SJCRH30 (cell line): ENCODE measurements at regions not wholly inside any gene's neighbourhood (a gene's known extent, or its start where the extent isn't known, plus 50 kb on each side); places are given as distances from the start of the nearest gene placed in this dataset.

Source experiments
- DNase-seq, 2 experiments: peaks; one replicate each; pipeline ENCODE4 v3.0.0-alpha.2; 2015 to 2020
- H3K27ac ChIP-seq: fragments of 250-450 bp; sonication (Bioruptor Pico); 2 replicates; pipeline ENCODE4 v1.5.1; 2020; ENCODE audit warnings: mild to moderate bottlenecking, moderate library complexity
- H3K27me3 ChIP-seq: fragments of 250-450 bp; sonication (Bioruptor Pico); 2 replicates; pipeline ENCODE4 v1.5.1; 2020; ENCODE audit warnings: mild to moderate bottlenecking, moderate library complexity
- H3K36me3 ChIP-seq: fragments of 250-450 bp; sonication (Bioruptor Pico); 2 replicates; pipeline ENCODE4 v1.5.1; 2020; ENCODE audit warnings: mild to moderate bottlenecking, moderate library complexity
- H3K4me1 ChIP-seq: fragments of 250-450 bp; sonication (Bioruptor Pico); 2 replicates; pipeline ENCODE4 v1.5.1; 2020; ENCODE audit warnings: mild to moderate bottlenecking, moderate library complexity
- H3K4me3 ChIP-seq: fragments of 250-450 bp; sonication (Bioruptor Pico); 2 replicates; pipeline ENCODE4 v1.5.1; 2020; ENCODE audit warnings: mild to moderate bottlenecking, moderate library complexity
- H3K9me3 ChIP-seq: fragments of 250-450 bp; sonication (Bioruptor Pico); replicated peaks from 2 replicates; pipeline ENCODE4 v1.5.1; 2020; ENCODE audit warnings: mild to moderate bottlenecking, moderate library complexity

GRCh38 chr7:109246330-109247077 lies 676.8 kb downstream of the DNAJB9 start:
- H3K27me3 ChIP-seq, result no peaks in the 10 kb centered on the region
- no peaks in the 10 kb centered on the region for H3K9me3 ChIP-seq
- no peaks in the 10 kb centered on the region for H3K4me1 ChIP-seq
- H3K4me3 ChIP-seq, result no peak overlapping the region
- DNase-seq, result no peak
- no peak overlapping the region for H3K27ac ChIP-seq
- H3K36me3 ChIP-seq, result no peaks in the 10 kb centered on the region

- no peaks in the 10 kb centered on the region for H3K4me1 ChIP-seq
- H3K36me3 ChIP-seq, result no peaks in the 10 kb centered on the region
Measured at GRCh38 chr7:109256762-109257560, 687.3 kb downstream of the DNAJB9 start.

GRCh38 chr7:109259151-109259550 lies 689.5 kb downstream of the DNAJB9 start:
- Histone ChIP-seq H3K27ac (no peak overlapping the region), H3K27me3 (no peaks in the 10 kb centered on the region)
- no peak for DNase-seq

More at GRCh38 chr7:109256762-109257560, 687.3 kb downstream of the DNAJB9 start:
- no peaks in the 10 kb centered on the region for H3K27me3 ChIP-seq
- no peak for DNase-seq
- H3K4me3 ChIP-seq, result no peak overlapping the region
- no peak overlapping the region for H3K27ac ChIP-seq
- no peaks in the 10 kb centered on the region for H3K9me3 ChIP-seq

GRCh38 chr7:109261781-109262180 lies 692.1 kb downstream of the DNAJB9 start:
- no peaks in the 10 kb centered on the region for H3K4me1 ChIP-seq
- no peak for DNase-seq
- no peak overlapping the region for H3K4me3 ChIP-seq
- no peaks in the 10 kb centered on the region for H3K9me3 ChIP-seq
- H3K36me3 ChIP-seq, result no peaks in the 10 kb centered on the region
- no peak overlapping the region for H3K27ac ChIP-seq
- no peaks in the 10 kb centered on the region for H3K27me3 ChIP-seq

More at GRCh38 chr7:109259151-109259550, 689.5 kb downstream of the DNAJB9 start:
- Histone ChIP-seq H3K9me3 (no peaks in the 10 kb centered on the region), H3K4me3 (no peak overlapping the region), H3K4me1 (no peaks in the 10 kb centered on the region), H3K36me3 (no peaks in the 10 kb centered on the region)

- DNase-seq, result no peak
- Histone ChIP-seq H3K4me1 (no peaks in the 10 kb centered on the region), H3K36me3 (no peaks in the 10 kb centered on the region), H3K27ac (no peak overlapping the region), H3K4me3 (no peak overlapping the region), H3K27me3 (no peaks in the 10 kb centered on the region), H3K9me3 (no peaks in the 10 kb centered on the region)
Measured at GRCh38 chr7:109266610-109267009, 696.9 kb downstream of the DNAJB9 start.

- Histone ChIP-seq H3K27ac (no peak overlapping the region), H3K4me1 (no peaks in the 10 kb centered on the region), H3K4me3 (no peak overlapping the region), H3K36me3 (no peaks in the 10 kb centered on the region), H3K9me3 (no peaks in the 10 kb centered on the region), H3K27me3 (no peaks in the 10 kb centered on the region)
- no peak for DNase-seq
Measured at GRCh38 chr7:109276348-109276747, 706.7 kb downstream of the DNAJB9 start.

GRCh38 chr7:109282726-109283125 lies 713.1 kb downstream of the DNAJB9 start:
- no peak overlapping the region for H3K4me3 ChIP-seq

GRCh38 chr7:109284943-109285342 lies 715.3 kb downstream of the DNAJB9 start:
- H3K4me1 ChIP-seq, result no peaks in the 10 kb centered on the region
- DNase-seq, result no peak
- H3K27me3 ChIP-seq, result no peaks in the 10 kb centered on the region
- H3K4me3 ChIP-seq, result no peak overlapping the region
- H3K27ac ChIP-seq, result no peak overlapping the region
- H3K9me3 ChIP-seq, result no peaks in the 10 kb centered on the region
- H3K36me3 ChIP-seq, result no peaks in the 10 kb centered on the region

More at GRCh38 chr7:109282726-109283125, 713.1 kb downstream of the DNAJB9 start:
- DNase-seq, result no peak
- Histone ChIP-seq H3K27ac (no peak overlapping the region), H3K27me3 (no peaks in the 10 kb centered on the region), H3K9me3 (no peaks in the 10 kb centered on the region), H3K4me1 (no peaks in the 10 kb centered on the region), H3K36me3 (no peaks in the 10 kb centered on the region)

GRCh38 chr7:109295158-109295557 lies 725.5 kb downstream of the DNAJB9 start:
- H3K4me3 ChIP-seq, result no peak overlapping the region
- H3K27me3 ChIP-seq, result no peaks in the 10 kb centered on the region
- no peaks in the 10 kb centered on the region for H3K36me3 ChIP-seq
- no peak for DNase-seq
- H3K9me3 ChIP-seq, result no peaks in the 10 kb centered on the region
- no peak overlapping the region for H3K27ac ChIP-seq
- no peaks in the 10 kb centered on the region for H3K4me1 ChIP-seq

GRCh38 chr7:109308816-109309215 lies 739.1 kb downstream of the DNAJB9 start:
- H3K36me3 ChIP-seq, result no peaks in the 10 kb centered on the region
- H3K9me3 ChIP-seq, result no peaks in the 10 kb centered on the region
- no peaks in the 10 kb centered on the region for H3K27me3 ChIP-seq
- no peak overlapping the region for H3K27ac ChIP-seq
- H3K4me1 ChIP-seq, result no peaks in the 10 kb centered on the region
- DNase-seq, result no peak
- no peak overlapping the region for H3K4me3 ChIP-seq

- Histone ChIP-seq H3K9me3 (no peaks in the 10 kb centered on the region), H3K27ac (no peak overlapping the region), H3K4me3 (no peak overlapping the region), H3K4me1 (no peaks in the 10 kb centered on the region), H3K27me3 (no peaks in the 10 kb centered on the region), H3K36me3 (no peaks in the 10 kb centered on the region)
- no peak for DNase-seq
Measured at GRCh38 chr7:109309790-109310189, 740.1 kb downstream of the DNAJB9 start.

- Histone ChIP-seq H3K9me3 (no peaks in the 10 kb centered on the region), H3K27ac (no peak overlapping the region), H3K27me3 (no peaks in the 10 kb centered on the region), H3K36me3 (no peaks in the 10 kb centered on the region), H3K4me3 (no peak overlapping the region), H3K4me1 (no peaks in the 10 kb centered on the region)
- DNase-seq, result no peak
Measured at GRCh38 chr7:109318136-109318535, 748.5 kb downstream of the DNAJB9 start.

GRCh38 chr7:109322833-109323232 lies 753.2 kb downstream of the DNAJB9 start:
- H3K27ac ChIP-seq, result no peak overlapping the region
- H3K27me3 ChIP-seq, result no peaks in the 10 kb centered on the region
- no peak overlapping the region for H3K4me3 ChIP-seq
- DNase-seq, result no peak
- no peaks in the 10 kb centered on the region for H3K9me3 ChIP-seq
- no peaks in the 10 kb centered on the region for H3K4me1 ChIP-seq
- no peaks in the 10 kb centered on the region for H3K36me3 ChIP-seq

GRCh38 chr7:109331423-109331822 lies 761.7 kb downstream of the DNAJB9 start:
- Histone ChIP-seq H3K9me3 (no peaks in the 10 kb centered on the region), H3K27ac (no peak overlapping the region), H3K4me1 (no peaks in the 10 kb centered on the region), H3K27me3 (0 out of 2 replicates have a peak, but pooled peaks cover 3% of the 10 kb centered on the region), H3K4me3 (no peak overlapping the region), H3K36me3 (no peaks in the 10 kb centered on the region)
- no peak for DNase-seq

GRCh38 chr7:109335951-109336350 lies 766.3 kb downstream of the DNAJB9 start:
- H3K27me3 ChIP-seq, result peaks cover 3% of the 10 kb centered on the region; the same call in 1 of the 2 replicates
- H3K4me3 ChIP-seq, result no peak overlapping the region
- no peak overlapping the region for H3K27ac ChIP-seq
- H3K36me3 ChIP-seq, result no peaks in the 10 kb centered on the region
- H3K4me1 ChIP-seq, result no peaks in the 10 kb centered on the region
- H3K9me3 ChIP-seq, result no peaks in the 10 kb centered on the region
- no peak for DNase-seq
